Renal cortex interstitium (tissue), 11 donors: ENCODE measurements at regions not wholly inside any gene's neighbourhood (a gene's known extent, or its start where the extent isn't known, plus 50 kb on each side); places are given as distances from the start of the nearest gene placed in this dataset.

Source experiments
- DNase-seq, 11 donors: peaks; one replicate each; pipeline ENCODE4 v3.0.0-alpha.2; 2013; ENCODE audit warnings: low read depth in 9 of 11, low spot score in 4 of 11; ENCODE audit errors: extremely low read depth in 1 of 11

- DNase-seq, result no peak
Measured at GRCh38 chr13:110097013-110097412, 209.9 kb downstream of the COL4A1 start.

- no peak for DNase-seq
Measured at GRCh38 chr13:110092831-110093247, 214.1 kb downstream of the COL4A1 start.

- DNase-seq, result no peak
Measured at GRCh38 chr13:110089815-110090214, 217.1 kb downstream of the COL4A1 start.

GRCh38 chr13:110089100-110089499, 217.9 kb downstream of the COL4A1 start:
- DNase-seq, result no peak

GRCh38 chr13:110073982-110074381, 233.0 kb downstream of the COL4A1 start:
- DNase-seq, result no peak

GRCh38 chr13:110070511-110071120, 236.3 kb downstream of the COL4A1 start:
- no peak for DNase-seq

GRCh38 chr13:110070046-110070445, 236.9 kb downstream of the COL4A1 start:
- no peak for DNase-seq

- DNase-seq, result no peak
Measured at GRCh38 chr13:110068176-110068473, 238.8 kb downstream of the COL4A1 start.

GRCh38 chr13:110067355-110068175, 239.4 kb downstream of the COL4A1 start:
- DNase-seq, result no peak

- no peak for DNase-seq
Measured at GRCh38 chr13:110065780-110066179, 241.2 kb downstream of the COL4A1 start.

- DNase-seq, result no peak
Measured at GRCh38 chr13:110063490-110064421, 243.2 kb downstream of the COL4A1 start.

GRCh38 chr13:110062777-110063442, 244.0 kb downstream of the COL4A1 start:
- DNase-seq, result no peak

- no peak for DNase-seq
Measured at GRCh38 chr13:110062077-110062776, 244.7 kb downstream of the COL4A1 start.

GRCh38 chr13:110061270-110061669, 245.7 kb downstream of the COL4A1 start:
- DNase-seq, result no peak

GRCh38 chr13:110057052-110057451, 249.9 kb downstream of the COL4A1 start:
- no peak for DNase-seq

- no peak for DNase-seq
Measured at GRCh38 chr13:110056640-110057039, 250.3 kb downstream of the COL4A1 start.

GRCh38 chr13:110055089-110055488, 251.9 kb downstream of the COL4A1 start:
- no peak for DNase-seq

GRCh38 chr13:110054041-110054440, 252.9 kb downstream of the COL4A1 start:
- DNase-seq, result no peak

- peak in 9 of 11 donors; percentile 22 to 64 (median 46) for DNase-seq
Measured at GRCh38 chr13:110047496-110047895, 259.5 kb downstream of the COL4A1 start.
